Fibroblast of the aortic adventitia (primary cell): ENCODE measurements at regions not wholly inside any gene's neighbourhood (a gene's known extent, or its start where the extent isn't known, plus 50 kb on each side); places are given as distances from the start of the nearest gene placed in this dataset.

Experiments
- DNase-seq: peaks from one replicate; pipeline ENCODE4 v3.0.0-alpha.2; 2010; ENCODE audit warnings: low read depth
- H3K4me3 ChIP-seq: 2 replicates; pipeline ENCODE4 v1.5.1; 2011; ENCODE audit warnings: low read depth, mild to moderate bottlenecking, control low read depth, low read length, moderate library complexity
- CTCF ChIP-seq: IDR thresholded peaks from 2 replicates; pipeline ENCODE4 v1.5.1; 2011; ENCODE audit warnings: mild to moderate bottlenecking, low read length, control low read depth, inconsistent platforms; ENCODE audit not compliant: insufficient read depth

GRCh38 chr3:41101231-41101630 is 98.1 kb upstream of the CTNNB1 start:
- no peak for DNase-seq
- no peak for TF ChIP-seq CTCF
- no peak overlapping the region for H3K4me3 ChIP-seq

- no peak overlapping the region for H3K4me3 ChIP-seq
- no peak for DNase-seq
- no peak for TF ChIP-seq CTCF
These were observed 97.2 kb upstream of the CTNNB1 start for GRCh38 chr3:41102053-41102556.

GRCh38 chr3:41102750-41103149 is 96.6 kb upstream of the CTNNB1 start:
- H3K4me3 ChIP-seq: no peak overlapping the region
- DNase-seq: no peak
- no peak for TF ChIP-seq CTCF

- no peak for TF ChIP-seq CTCF
- no peak overlapping the region for H3K4me3 ChIP-seq
- DNase-seq: no peak
These were observed 96.1 kb upstream of the CTNNB1 start for GRCh38 chr3:41103200-41103599.

GRCh38 chr3:41104147-41104546 is 95.2 kb upstream of the CTNNB1 start:
- H3K4me3 ChIP-seq: no peak overlapping the region
- no peak for DNase-seq
- TF ChIP-seq CTCF: no peak

GRCh38 chr3:41106691-41107090 is 92.6 kb upstream of the CTNNB1 start:
- DNase-seq: no peak
- H3K4me3 ChIP-seq: no peak overlapping the region
- no peak for TF ChIP-seq CTCF

- DNase-seq: no peak
These were observed 88.3 kb upstream of the CTNNB1 start for GRCh38 chr3:41111011-41111410.

More at GRCh38 chr3:41111011-41111410, 88.3 kb upstream of the CTNNB1 start:
- no peak overlapping the region for H3K4me3 ChIP-seq
- TF ChIP-seq CTCF: no peak
